ENCODE measurements at regions not wholly inside any gene's neighbourhood (a gene's known extent, or its start where the extent isn't known, plus 50 kb on each side); places are given as distances from the start of the nearest gene placed in this dataset.

DNA sequence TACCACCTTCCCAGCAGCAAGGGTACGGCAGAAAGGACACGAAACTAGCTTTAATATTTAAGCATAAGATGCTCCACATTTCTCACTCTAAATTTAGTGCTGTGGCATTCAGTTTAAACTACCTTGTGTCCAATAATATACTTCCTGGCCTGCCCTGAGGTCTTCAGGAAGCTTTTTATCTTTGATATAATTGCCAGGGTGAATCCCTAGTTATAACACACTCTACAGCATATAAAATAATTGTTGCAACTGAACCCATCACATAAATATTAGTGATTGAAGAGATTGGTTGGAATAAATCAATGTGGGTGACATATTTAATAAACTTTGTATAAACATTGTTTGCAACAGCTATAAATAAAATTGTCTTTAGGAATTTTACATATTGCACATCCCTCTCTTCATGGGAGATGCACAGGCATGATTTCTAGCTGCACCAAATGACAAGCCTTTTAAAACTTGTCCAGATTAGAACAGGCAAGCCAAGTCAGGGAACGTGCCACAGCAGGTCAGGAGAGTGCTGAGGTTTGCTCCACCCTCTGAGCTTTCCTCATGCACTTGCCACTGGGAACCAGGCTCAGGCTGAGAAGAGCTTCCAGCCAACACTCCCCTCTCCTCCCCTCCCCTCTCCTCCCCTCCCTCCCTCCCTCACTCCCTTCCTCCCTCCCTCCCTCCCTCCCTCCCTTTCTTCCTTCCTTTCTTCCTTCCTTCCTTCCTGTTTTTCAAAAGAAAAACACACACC is 623.2 kb upstream of the PKN2 start:
- no peak overlapping the region for H3K27ac ChIP-seq
- TF ChIP-seq, protein P1, sequence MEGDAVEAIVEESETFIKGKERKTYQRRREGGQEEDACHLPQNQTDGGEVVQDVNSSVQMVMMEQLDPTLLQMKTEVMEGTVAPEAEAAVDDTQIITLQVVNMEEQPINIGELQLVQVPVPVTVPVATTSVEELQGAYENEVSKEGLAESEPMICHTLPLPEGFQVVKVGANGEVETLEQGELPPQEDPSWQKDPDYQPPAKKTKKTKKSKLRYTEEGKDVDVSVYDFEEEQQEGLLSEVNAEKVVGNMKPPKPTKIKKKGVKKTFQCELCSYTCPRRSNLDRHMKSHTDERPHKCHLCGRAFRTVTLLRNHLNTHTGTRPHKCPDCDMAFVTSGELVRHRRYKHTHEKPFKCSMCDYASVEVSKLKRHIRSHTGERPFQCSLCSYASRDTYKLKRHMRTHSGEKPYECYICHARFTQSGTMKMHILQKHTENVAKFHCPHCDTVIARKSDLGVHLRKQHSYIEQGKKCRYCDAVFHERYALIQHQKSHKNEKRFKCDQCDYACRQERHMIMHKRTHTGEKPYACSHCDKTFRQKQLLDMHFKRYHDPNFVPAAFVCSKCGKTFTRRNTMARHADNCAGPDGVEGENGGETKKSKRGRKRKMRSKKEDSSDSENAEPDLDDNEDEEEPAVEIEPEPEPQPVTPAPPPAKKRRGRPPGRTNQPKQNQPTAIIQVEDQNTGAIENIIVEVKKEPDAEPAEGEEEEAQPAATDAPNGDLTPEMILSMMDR (IDR thresholded peaks at IDR 0.05 in 4 of 5, conservative IDR thresholded peaks at IDR 0.05 in 1 of 5) = no peak
- no peak for TF ChIP-seq POLR2A (IDR thresholded peaks at IDR 0.05)
- in situ Hi-C loops (cut with MboI; ENCODE audit: low sequenced_read_pairs in 4 of 4) = no loop called here

DNA sequence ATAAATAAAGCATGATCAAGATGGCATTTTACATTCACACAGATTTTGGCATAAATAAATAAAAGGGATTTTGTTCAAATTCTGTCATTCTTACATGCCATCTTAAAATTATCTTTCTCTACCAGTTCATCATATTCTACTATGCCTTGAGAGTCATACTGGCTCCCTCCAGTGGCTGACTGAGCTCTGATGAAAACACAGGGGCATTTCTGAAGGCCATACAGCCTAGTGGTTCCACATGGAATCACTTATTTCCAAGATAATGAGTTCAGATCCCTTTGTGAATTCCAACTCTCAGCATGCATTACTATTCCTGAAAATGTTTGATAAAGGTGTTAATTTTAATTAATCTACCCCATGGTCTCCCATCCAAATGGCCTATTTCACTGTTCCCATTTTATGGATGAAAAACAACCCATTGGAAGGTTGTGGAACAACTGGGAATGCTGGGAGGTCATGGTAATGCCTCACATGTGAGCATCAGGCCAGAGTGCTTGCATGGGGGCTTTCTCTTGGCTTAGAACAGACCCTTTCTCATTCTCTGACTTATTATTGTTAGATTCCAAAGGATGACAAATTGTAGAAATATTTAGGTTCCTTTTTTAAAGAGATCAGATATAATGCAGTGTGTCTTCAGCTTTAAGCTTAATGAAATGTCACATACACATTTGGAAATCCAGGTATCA is 622.4 kb upstream of the PKN2 start:
- Histone ChIP-seq H3K4me1 (no peaks in the 10 kb centered on the region), H3K27ac (no peak overlapping the region), H3K4me3 (no peak overlapping the region), H3K9me3 (no peaks in the 10 kb centered on the region), H3K27me3 (no peaks in the 10 kb centered on the region), H3K36me3 (no peaks in the 10 kb centered on the region)
- intact Hi-C loops (cut with DNase I; ENCODE audit: low total_unique reads) = loop anchor here (10.0 kb wide), 1 partner anchor 767 kb away; no protein-coding TSS in a partner anchor
- DNase-seq (no peak), ATAC-seq (no peak)
- in situ Hi-C loops (cut with MboI; ENCODE audit: low sequenced_read_pairs in 4 of 4) = no loop called here
- no peak for TF ChIP-seq POLR2A (IDR thresholded peaks at IDR 0.05)
- TF ChIP-seq, protein P1 (IDR thresholded peaks at IDR 0.05 in 4 of 5, conservative IDR thresholded peaks at IDR 0.05 in 1 of 5) = peak in 4 of 5 experiments; percentile 26 to 58 (median 32)

More for the DNA sequence above, 623.2 kb upstream of the PKN2 start:
- Histone ChIP-seq H3K4me1 (no peaks in the 10 kb centered on the region), H3K9me3 (no peaks in the 10 kb centered on the region), H3K36me3 (no peaks in the 10 kb centered on the region), H3K27me3 (no peaks in the 10 kb centered on the region), H3K4me3 (no peak overlapping the region)
- DNase-seq (no peak), ATAC-seq (no peak)
- intact Hi-C loops (cut with DNase I; ENCODE audit: low total_unique reads) = loop anchor here (10.0 kb wide), 1 partner anchor 766 kb away; no protein-coding TSS in a partner anchor

DNA sequence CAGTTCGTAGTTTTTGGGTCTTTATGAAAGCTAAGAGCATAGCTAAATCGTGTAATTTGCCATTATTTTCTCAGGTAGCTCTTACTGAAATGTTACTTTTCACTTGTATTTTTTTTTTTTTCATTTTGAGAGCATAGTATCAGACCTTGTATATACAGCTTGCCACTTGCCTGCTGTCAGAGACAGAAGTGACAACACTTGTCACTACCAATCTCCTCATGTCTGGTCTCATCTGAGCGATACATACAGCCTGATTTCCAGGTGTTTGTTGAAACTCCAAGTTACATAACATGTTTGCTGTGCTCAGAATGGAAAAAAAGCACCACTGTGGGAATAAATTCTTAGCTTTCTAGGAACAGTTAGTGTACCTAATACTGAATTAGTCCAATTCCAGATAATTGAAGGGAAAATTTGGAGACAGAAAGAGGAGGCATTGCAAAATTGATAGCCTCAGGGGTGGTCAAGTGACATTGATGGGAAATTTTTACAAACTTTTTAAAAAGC is 621.4 kb upstream of the PKN2 start:
- Histone ChIP-seq H3K27ac (no peak overlapping the region), H3K27me3 (no peaks in the 10 kb centered on the region), H3K9me3 (no peaks in the 10 kb centered on the region), H3K36me3 (no peaks in the 10 kb centered on the region), H3K4me1 (no peaks in the 10 kb centered on the region), H3K4me3 (no peak overlapping the region)
- TF ChIP-seq, protein P1 (IDR thresholded peaks at IDR 0.05 in 4 of 5, conservative IDR thresholded peaks at IDR 0.05 in 1 of 5) = no peak
- no peak for TF ChIP-seq POLR2A (IDR thresholded peaks at IDR 0.05)
- ATAC-seq (no peak), DNase-seq (no peak)
- in situ Hi-C loops (cut with MboI; ENCODE audit: low sequenced_read_pairs in 4 of 4) = no loop called here
- intact Hi-C loops (cut with DNase I; ENCODE audit: low total_unique reads) = loop anchor here (10.0 kb wide), 1 partner anchor 768 kb away; no protein-coding TSS in a partner anchor

DNA sequence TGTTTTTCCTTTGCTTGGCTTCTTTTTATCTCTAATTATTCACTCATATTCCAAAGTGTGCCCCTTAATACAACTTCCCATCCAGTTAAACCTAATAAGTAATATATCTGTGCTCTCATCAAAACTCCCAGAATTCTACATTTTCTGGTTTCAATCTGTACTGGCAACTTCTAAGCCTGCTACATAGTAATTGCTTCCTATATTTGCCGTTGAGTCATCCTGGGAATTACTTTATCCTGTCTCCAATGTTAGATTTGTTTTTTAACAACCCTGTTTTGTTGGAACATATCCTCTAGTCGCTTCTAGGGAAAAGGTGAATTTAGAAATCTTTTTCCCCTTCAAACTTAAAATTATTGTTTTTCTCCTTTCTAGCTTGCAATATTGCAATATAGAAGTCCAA is 620.5 kb upstream of the PKN2 start:
- intact Hi-C loops (cut with DNase I; ENCODE audit: low total_unique reads) = loop anchor here (10.0 kb wide), 1 partner anchor 769 kb away; no protein-coding TSS in a partner anchor
- no peak for DNase-seq
- in situ Hi-C loops (cut with MboI; ENCODE audit: low sequenced_read_pairs in 4 of 4) = no loop called here

More for the DNA sequence above, 620.5 kb upstream of the PKN2 start:
- ATAC-seq = no peak
- no peak overlapping the region for H3K4me3 ChIP-seq
- no peaks in the 10 kb centered on the region for H3K27me3 ChIP-seq
- H3K36me3 ChIP-seq = no peaks in the 10 kb centered on the region
- no peaks in the 10 kb centered on the region for H3K9me3 ChIP-seq
- H3K4me1 ChIP-seq = no peaks in the 10 kb centered on the region
- no peak overlapping the region for H3K27ac ChIP-seq
- TF ChIP-seq, protein P1 (IDR thresholded peaks at IDR 0.05 in 4 of 5, conservative IDR thresholded peaks at IDR 0.05 in 1 of 5) = no peak
- no peak for TF ChIP-seq POLR2A (IDR thresholded peaks at IDR 0.05)

All from gastrocnemius medialis (tissue), 4 donors.